Hematopoietic multipotent progenitor cell treated with erythropoietin and hydrocortisone succinate and interleukin-3 and kit ligand, for 15 days (in vitro differentiated cells): ENCODE measurements at regions not wholly inside any gene's neighbourhood (a gene's known extent, or its start where the extent isn't known, plus 50 kb on each side); places are given as distances from the start of the nearest gene placed in this dataset.

Source experiments
- DNase-seq: peaks from one replicate; pipeline ENCODE4 v3.0.0-alpha.2; 2015; ENCODE audit warnings: low spot score

GRCh38 chr1:30034627-30035521 lies 688.5 kb downstream of the MATN1 start:
- DNase-seq, result no peak

GRCh38 chr1:30034105-30034626 lies 689.2 kb downstream of the MATN1 start:
- DNase-seq, result no peak

- no peak for DNase-seq
Observed at GRCh38 chr1:30033256-30034104, 689.9 kb downstream of the MATN1 start.

GRCh38 chr1:30032302-30032701 lies 691.1 kb downstream of the MATN1 start:
- no peak for DNase-seq

- no peak for DNase-seq
Observed at GRCh38 chr1:30029677-30030076, 693.7 kb downstream of the MATN1 start.

GRCh38 chr1:30028939-30029338 lies 694.4 kb downstream of the MATN1 start:
- no peak for DNase-seq

- no peak for DNase-seq
Observed at GRCh38 chr1:30028283-30028682, 695.1 kb downstream of the MATN1 start.

GRCh38 chr1:30027247-30027646 lies 696.1 kb downstream of the MATN1 start:
- no peak for DNase-seq

- DNase-seq, result no peak
Observed at GRCh38 chr1:30024411-30025195, 698.8 kb downstream of the MATN1 start.

- no peak for DNase-seq
Observed at GRCh38 chr1:30023339-30024022, 699.9 kb downstream of the MATN1 start.

GRCh38 chr1:30014031-30014430 lies 709.4 kb downstream of the MATN1 start:
- DNase-seq, result no peak

- DNase-seq, result no peak
Observed at GRCh38 chr1:30012455-30013440, 710.6 kb downstream of the MATN1 start.

GRCh38 chr1:30011970-30012369 lies 711.4 kb downstream of the MATN1 start:
- no peak for DNase-seq

GRCh38 chr1:30010506-30011106 lies 712.8 kb downstream of the MATN1 start:
- DNase-seq, result no peak

- no peak for DNase-seq
Observed at GRCh38 chr1:30009720-30010119, 713.7 kb downstream of the MATN1 start.

GRCh38 chr1:30008998-30009657 lies 714.3 kb downstream of the MATN1 start:
- no peak for DNase-seq

GRCh38 chr1:30008372-30008997 lies 714.9 kb downstream of the MATN1 start:
- no peak for DNase-seq

GRCh38 chr1:30005972-30006619 lies 717.3 kb downstream of the MATN1 start:
- DNase-seq, result no peak
